HL-60 (cell line): ENCODE measurements at regions not wholly inside any gene's neighbourhood (a gene's known extent, or its start where the extent isn't known, plus 50 kb on each side); places are given as distances from the start of the nearest gene placed in this dataset.

ENCODE experiments used
- DNase-seq, 2 experiments: peaks; one replicate each; pipeline ENCODE4 v3.0.0-alpha.2; 2010 to 2020; ENCODE audit warnings: low read depth in 1 of 2, low spot score in 1 of 2
- H3K27ac ChIP-seq: fragments of 250-450 bp; sonication (Bioruptor Pico); replicated peaks from 2 replicates; pipeline ENCODE4 v1.5.1; 2020; ENCODE audit warnings: mild to moderate bottlenecking, moderate library complexity
- H3K27me3 ChIP-seq: fragments of 250-450 bp; sonication (Bioruptor Pico); 2 replicates; pipeline ENCODE4 v1.5.1; 2021; ENCODE audit warnings: mild to moderate bottlenecking, moderate library complexity; ENCODE audit not compliant: insufficient read depth, poor library complexity, severe bottlenecking
- H3K4me3 ChIP-seq: replicated peaks from 2 replicates; pipeline ENCODE4 v1.5.1; 2011; ENCODE audit warnings: mild to moderate bottlenecking, control low read depth, low read length; ENCODE audit not compliant: insufficient read depth
- CTCF ChIP-seq: IDR thresholded peaks from one replicate; pipeline ENCODE4 v1.5.1; 2011; ENCODE audit warnings: low read length, control low read depth, inconsistent platforms; ENCODE audit not compliant: insufficient read depth
- GABPA ChIP-seq: IDR thresholded peaks from 2 replicates; pipeline ENCODE4 v1.6.1; 2012; ENCODE audit warnings: low read depth
- POLR2AphosphoS5 ChIP-seq: IDR thresholded peaks from 2 replicates; pipeline ENCODE4 v1.6.1; 2012; ENCODE audit warnings: low read depth
- REST ChIP-seq: IDR thresholded peaks from 2 replicates; pipeline ENCODE4 v1.6.1; 2012; ENCODE audit warnings: low read depth; ENCODE audit not compliant: insufficient replicate concordance
- SPI1 ChIP-seq: IDR thresholded peaks from 2 replicates; pipeline ENCODE4 v1.6.1; 2012; ENCODE audit warnings: low read depth, mild to moderate bottlenecking, borderline replicate concordance

GRCh38 chr9:113795811-113796392 is 80.2 kb upstream of the ZNF618 start:
- no peaks in the 10 kb centered on the region for H3K27me3 ChIP-seq
- H3K4me3 ChIP-seq, result no peak overlapping the region
- H3K27ac ChIP-seq, result no peak overlapping the region
- no peak for DNase-seq
- TF ChIP-seq POLR2AphosphoS5, result no peak
- no peak for TF ChIP-seq CTCF
- TF ChIP-seq GABPA, result no peak
- TF ChIP-seq SPI1, result no peak
- no peak for TF ChIP-seq REST

- no peak overlapping the region for H3K4me3 ChIP-seq
- H3K27me3 ChIP-seq, result no peaks in the 10 kb centered on the region
- no peak for TF ChIP-seq SPI1
- no peak for TF ChIP-seq POLR2AphosphoS5
- no peak for TF ChIP-seq CTCF
- TF ChIP-seq REST, result no peak
- no peak for TF ChIP-seq GABPA
- H3K27ac ChIP-seq, result no peak overlapping the region
- no peak for DNase-seq
These were observed 79.3 kb upstream of the ZNF618 start for GRCh38 chr9:113796646-113797426.

- H3K27me3 ChIP-seq, result no peaks in the 10 kb centered on the region
- no peak for TF ChIP-seq REST
- TF ChIP-seq CTCF, result no peak
- no peak for TF ChIP-seq GABPA
- TF ChIP-seq POLR2AphosphoS5, result no peak
- no peak for TF ChIP-seq SPI1
- DNase-seq, result no peak
- no peak overlapping the region for H3K4me3 ChIP-seq
- no peak overlapping the region for H3K27ac ChIP-seq
These were observed 77.8 kb upstream of the ZNF618 start for GRCh38 chr9:113798062-113799030.
